ENCODE measurements at regions not wholly inside any gene's neighbourhood (a gene's known extent, or its start where the extent isn't known, plus 50 kb on each side); places are given as distances from the start of the nearest gene placed in this dataset.

GRCh38 chr10:56142092-56142728 is 218.8 kb downstream of the ZWINT start:
- Mint-ChIP-seq H3K4me3 (no peak overlapping the region), H3K27me3 (ENCODE audit: low read depth) (no peaks in the 10 kb centered on the region), H3K27ac (no peak overlapping the region), H3K4me1 (peaks cover 2% of the 10 kb centered on the region; the same call in 1 of the 2 replicates), H3K9me3 (peaks cover 14% of the 10 kb centered on the region), H3K36me3 (no peaks in the 10 kb centered on the region)
- DNase-seq (ENCODE audit: low spot score) (no peak), ATAC-seq (no peak)
- POLR2A ChIA-PET: no interaction called here
- TF ChIP-seq, protein P1, sequence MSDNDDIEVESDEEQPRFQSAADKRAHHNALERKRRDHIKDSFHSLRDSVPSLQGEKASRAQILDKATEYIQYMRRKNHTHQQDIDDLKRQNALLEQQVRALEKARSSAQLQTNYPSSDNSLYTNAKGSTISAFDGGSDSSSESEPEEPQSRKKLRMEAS (CRISPR knock-in tag; IDR thresholded peaks at IDR 0.05): no peak
- TF ChIP-seq, protein P2, sequence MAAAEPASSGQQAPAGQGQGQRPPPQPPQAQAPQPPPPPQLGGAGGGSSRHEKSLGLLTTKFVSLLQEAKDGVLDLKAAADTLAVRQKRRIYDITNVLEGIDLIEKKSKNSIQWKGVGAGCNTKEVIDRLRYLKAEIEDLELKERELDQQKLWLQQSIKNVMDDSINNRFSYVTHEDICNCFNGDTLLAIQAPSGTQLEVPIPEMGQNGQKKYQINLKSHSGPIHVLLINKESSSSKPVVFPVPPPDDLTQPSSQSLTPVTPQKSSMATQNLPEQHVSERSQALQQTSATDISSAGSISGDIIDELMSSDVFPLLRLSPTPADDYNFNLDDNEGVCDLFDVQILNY (CRISPR knock-in tag; IDR thresholded peaks at IDR 0.05): no peak
- TF ChIP-seq JUN (CRISPR knock-in tag; IDR thresholded peaks at IDR 0.05) (no peak), NFYB (CRISPR knock-in tag; conservative IDR thresholded peaks at IDR 0.05; ENCODE audit: low read depth) (no peak), MYBL2 (CRISPR knock-in tag; IDR thresholded peaks at IDR 0.05) (no peak), NR2C2 (CRISPR knock-in tag; IDR thresholded peaks at IDR 0.05) (no peak), ZNF317 (CRISPR knock-in tag; IDR thresholded peaks at IDR 0.05; ENCODE audit: borderline replicate concordance, low read depth) (no peak), OVOL2 (CRISPR knock-in tag; IDR thresholded peaks at IDR 0.05; ENCODE audit: borderline replicate concordance) (no peak), CREM (CRISPR knock-in tag; IDR thresholded peaks at IDR 0.05) (no peak), TEAD4 (CRISPR knock-in tag; IDR thresholded peaks at IDR 0.05) (no peak), NFE2L1 (CRISPR knock-in tag; IDR thresholded peaks at IDR 0.05) (no peak), ZNF138 (CRISPR knock-in tag; conservative IDR thresholded peaks at IDR 0.05) (no peak), ZNF425 (CRISPR knock-in tag; conservative IDR thresholded peaks at IDR 0.05) (no peak), ESRRA (CRISPR knock-in tag; IDR thresholded peaks at IDR 0.05; ENCODE audit: borderline replicate concordance) (no peak), RELA (CRISPR knock-in tag; IDR thresholded peaks at IDR 0.05; ENCODE audit: borderline replicate concordance) (no peak)
- TF ChIP-seq, protein P3, sequence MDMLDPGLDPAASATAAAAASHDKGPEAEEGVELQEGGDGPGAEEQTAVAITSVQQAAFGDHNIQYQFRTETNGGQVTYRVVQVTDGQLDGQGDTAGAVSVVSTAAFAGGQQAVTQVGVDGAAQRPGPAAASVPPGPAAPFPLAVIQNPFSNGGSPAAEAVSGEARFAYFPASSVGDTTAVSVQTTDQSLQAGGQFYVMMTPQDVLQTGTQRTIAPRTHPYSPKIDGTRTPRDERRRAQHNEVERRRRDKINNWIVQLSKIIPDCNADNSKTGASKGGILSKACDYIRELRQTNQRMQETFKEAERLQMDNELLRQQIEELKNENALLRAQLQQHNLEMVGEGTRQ (CRISPR knock-in tag; IDR thresholded peaks at IDR 0.05): no peak
- TF ChIP-seq, protein P4, sequence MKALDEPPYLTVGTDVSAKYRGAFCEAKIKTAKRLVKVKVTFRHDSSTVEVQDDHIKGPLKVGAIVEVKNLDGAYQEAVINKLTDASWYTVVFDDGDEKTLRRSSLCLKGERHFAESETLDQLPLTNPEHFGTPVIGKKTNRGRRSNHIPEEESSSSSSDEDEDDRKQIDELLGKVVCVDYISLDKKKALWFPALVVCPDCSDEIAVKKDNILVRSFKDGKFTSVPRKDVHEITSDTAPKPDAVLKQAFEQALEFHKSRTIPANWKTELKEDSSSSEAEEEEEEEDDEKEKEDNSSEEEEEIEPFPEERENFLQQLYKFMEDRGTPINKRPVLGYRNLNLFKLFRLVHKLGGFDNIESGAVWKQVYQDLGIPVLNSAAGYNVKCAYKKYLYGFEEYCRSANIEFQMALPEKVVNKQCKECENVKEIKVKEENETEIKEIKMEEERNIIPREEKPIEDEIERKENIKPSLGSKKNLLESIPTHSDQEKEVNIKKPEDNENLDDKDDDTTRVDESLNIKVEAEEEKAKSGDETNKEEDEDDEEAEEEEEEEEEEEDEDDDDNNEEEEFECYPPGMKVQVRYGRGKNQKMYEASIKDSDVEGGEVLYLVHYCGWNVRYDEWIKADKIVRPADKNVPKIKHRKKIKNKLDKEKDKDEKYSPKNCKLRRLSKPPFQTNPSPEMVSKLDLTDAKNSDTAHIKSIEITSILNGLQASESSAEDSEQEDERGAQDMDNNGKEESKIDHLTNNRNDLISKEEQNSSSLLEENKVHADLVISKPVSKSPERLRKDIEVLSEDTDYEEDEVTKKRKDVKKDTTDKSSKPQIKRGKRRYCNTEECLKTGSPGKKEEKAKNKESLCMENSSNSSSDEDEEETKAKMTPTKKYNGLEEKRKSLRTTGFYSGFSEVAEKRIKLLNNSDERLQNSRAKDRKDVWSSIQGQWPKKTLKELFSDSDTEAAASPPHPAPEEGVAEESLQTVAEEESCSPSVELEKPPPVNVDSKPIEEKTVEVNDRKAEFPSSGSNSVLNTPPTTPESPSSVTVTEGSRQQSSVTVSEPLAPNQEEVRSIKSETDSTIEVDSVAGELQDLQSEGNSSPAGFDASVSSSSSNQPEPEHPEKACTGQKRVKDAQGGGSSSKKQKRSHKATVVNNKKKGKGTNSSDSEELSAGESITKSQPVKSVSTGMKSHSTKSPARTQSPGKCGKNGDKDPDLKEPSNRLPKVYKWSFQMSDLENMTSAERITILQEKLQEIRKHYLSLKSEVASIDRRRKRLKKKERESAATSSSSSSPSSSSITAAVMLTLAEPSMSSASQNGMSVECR (CRISPR knock-in tag; IDR thresholded peaks at IDR 0.05; ENCODE audit: borderline replicate concordance): no peak
- TF ChIP-seq, protein P5, sequence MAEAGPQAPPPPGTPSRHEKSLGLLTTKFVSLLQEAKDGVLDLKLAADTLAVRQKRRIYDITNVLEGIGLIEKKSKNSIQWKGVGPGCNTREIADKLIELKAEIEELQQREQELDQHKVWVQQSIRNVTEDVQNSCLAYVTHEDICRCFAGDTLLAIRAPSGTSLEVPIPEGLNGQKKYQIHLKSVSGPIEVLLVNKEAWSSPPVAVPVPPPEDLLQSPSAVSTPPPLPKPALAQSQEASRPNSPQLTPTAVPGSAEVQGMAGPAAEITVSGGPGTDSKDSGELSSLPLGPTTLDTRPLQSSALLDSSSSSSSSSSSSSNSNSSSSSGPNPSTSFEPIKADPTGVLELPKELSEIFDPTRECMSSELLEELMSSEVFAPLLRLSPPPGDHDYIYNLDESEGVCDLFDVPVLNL (CRISPR knock-in tag; IDR thresholded peaks at IDR 0.05; ENCODE audit: borderline replicate concordance, low read depth): no peak
- CTCF ChIA-PET: no interaction called here

Measured in WTC11 (cell line).